NCI-H226 (cell line): ENCODE measurements at regions not wholly inside any gene's neighbourhood (a gene's known extent, or its start where the extent isn't known, plus 50 kb on each side); places are given as distances from the start of the nearest gene placed in this dataset.
A peak's percentile ranks its signal among the peaks of the same experiment; 100 is the strongest.
"Not testable (repeated sequence)": the region's sequence is repeated elsewhere in the genome, so short reads cannot be mapped to it uniquely, and the experiment has no call there.

Experiments used
- DNase-seq: peaks from one replicate; pipeline ENCODE4 v3.0.0-alpha.2; 2015

DNA sequence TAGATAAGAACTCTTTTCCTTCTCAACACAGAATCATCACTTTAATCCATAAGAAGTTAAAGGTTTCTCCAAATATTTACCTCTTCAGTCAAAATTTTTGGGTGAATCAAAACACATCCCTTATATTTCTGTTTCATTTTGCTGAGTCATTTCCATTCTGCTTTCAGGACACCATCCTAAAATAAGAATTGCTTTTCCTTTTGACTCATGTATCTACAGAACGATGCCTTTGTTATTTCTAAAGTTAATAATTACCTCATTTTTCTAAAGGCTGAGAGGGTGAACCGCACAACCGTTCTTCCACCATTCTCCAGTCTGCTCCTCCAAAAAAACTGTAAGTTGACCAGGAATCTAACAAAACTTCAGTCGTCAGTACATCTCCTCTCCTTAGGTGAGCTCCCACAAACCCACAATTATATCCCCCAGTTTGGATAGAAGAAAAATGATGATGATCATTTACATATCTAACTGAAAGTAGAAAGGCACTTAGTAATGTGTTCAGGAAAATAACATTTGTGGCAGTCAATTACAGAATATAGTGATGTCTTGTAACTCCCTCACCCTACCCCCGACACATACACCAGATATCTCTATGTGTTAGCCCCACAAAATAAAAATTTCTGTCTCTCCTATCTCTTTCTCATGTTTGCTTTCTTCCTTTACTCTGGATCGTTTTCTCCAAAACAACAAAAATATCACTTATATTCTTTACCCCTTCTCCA is 162.5 kb downstream of the RAD51AP2 start:
- no peak for DNase-seq

DNA sequence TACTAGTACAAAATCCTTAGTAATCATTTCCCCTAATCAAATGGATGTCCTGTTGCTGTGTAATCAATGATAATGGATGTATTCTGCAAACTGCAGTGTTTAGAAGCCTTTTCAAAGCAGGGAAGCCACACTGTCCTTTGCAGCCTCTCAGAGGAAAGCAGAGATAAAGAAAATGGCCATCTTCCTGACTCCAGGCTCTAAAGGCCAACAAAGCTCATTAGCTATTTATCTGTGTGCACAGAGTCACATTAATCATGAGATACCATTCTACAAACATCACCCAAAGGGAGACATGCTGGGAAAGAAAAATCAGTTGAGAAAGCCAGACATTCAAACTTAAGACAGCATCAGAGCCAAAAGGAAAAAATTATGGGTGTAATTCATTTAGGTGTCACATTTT is 165.0 kb downstream of the RAD51AP2 start:
- DNase-seq: no peak

DNA sequence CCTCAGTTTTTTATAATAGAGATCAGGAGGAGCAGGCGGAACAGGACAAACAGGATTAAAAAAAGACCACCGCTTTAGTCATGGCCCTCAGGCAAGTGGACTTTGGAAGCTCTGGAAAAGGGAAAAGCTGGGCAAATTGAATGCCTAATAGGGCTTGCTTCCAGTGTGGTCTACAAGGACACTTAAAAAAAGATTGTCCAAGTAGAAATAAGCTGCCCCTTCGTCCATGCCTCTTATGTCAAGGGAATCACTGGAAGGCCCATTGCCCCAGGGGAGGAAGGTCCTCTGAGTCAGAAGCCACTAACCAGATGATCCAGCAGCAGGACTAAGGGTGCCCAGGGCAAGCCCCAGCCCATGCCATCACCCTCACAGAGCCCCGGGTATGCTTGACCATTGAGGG is 175.5 kb downstream of the RAD51AP2 start:
- DNase-seq: not testable (repeated sequence)

DNA sequence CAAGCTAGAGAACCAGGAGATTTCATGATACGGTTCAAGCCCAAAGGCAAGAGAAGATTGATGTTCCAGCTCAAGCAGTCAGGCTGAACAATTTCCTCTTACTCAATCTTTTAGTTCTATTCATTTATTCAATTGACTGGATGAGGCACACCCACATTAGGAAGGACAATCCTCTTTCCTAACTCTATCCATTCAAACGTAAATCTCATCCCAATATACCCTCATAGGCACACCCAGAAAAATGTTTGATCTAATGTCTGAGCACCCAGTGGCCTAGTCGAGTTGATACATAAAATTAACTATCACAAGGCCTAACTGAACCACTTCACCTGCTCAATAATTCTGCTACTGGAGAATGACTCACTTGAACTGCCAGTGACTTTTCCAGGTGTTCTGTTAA is 180.7 kb downstream of the RAD51AP2 start:
- no peak for DNase-seq

DNA sequence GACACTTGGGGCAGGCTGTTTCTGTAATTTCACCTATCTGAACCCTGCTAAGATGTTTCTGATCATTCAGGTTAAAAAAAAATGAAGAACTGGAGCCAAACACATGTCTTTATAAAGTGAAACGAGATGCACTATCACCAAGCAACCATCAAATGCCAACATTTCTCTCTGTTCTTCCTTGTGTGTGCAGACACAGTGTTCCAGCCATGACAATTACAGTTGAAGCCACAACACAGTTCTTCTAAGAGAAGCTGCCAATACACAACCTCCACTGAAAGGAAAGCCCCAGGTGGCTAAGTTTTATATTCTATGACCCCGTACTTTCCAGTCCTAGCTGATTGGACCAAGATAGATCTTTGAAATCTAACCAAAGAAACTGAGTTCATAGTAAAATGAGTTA is 181.8 kb downstream of the RAD51AP2 start:
- DNase-seq: no peak

DNA sequence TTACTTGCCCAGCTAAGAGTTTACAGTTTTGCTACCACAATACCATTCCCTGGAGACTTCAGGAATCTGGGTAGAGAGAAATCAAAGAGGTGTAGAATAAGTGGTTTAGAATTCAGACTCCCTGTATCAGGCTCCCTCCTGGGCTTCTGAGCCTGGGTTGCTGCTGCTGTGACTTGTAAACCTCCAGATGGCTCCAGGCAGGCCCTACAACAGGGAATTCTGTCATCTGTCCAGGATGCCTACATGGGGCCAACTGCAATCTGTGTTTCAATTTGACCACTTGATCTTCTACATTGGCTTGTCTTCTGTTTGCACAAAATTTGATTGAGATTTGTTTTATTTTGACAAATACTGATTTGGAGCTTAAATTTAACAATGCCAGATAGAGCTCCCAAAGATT is 183.9 kb downstream of the RAD51AP2 start:
- DNase-seq: no peak

DNA sequence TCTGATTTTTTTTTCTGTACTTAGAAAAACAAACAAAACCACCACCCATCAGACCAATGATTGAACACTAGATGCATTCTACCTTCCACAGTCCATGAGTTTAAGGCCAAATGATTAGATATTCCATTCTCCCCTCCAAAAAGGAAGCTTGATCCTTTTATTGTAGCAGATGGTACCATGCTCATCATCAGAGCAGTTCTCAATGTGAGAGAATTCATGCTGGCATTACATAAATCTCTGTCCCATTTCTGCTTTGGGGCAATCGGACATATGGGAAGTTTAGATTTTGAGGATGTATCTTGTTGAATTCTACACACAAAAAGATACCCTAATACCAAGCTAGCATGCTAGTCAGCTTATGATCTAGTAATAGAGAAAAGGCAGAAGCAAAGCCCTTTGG is 186.6 kb downstream of the RAD51AP2 start:
- no peak for DNase-seq

DNA sequence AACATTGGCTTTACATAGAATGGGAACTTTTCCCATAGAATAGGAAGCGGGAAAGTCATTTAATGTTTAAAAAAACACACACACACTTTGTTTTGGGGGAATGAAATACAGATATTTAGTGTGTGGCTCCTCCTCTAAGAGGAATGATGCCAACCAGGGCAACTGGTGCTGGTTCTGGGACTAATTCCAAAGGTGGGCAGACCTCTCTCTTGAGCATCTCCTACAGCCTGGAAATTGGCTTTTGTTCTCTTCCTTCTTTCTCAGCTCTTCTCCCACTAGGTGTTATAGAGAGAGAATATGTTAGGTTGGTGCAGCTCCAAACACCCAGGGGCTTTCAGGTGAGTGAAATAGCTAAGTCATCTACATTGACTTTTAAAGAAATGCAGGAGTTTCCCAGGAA is 190.1 kb downstream of the RAD51AP2 start:
- DNase-seq: no peak

DNA sequence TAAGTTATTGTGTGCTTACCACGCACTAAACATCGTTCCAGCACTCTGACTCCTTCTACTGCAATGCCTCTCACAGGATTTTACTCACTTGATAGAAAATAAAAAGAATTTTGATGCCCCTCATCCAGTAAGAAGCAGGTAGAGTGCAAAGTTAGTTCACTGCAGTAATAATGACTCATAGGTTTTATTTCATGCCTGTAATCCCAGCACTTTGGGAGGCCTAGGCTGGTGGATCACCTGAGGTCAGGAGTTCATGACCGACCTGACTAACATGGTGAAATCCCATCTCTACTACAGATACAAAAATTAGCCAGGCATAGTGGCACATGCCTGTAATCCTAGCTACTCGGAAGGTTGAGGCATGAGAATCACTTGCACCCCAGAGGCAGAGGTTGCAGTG is 190.6 kb downstream of the RAD51AP2 start:
- DNase-seq: no peak

DNA sequence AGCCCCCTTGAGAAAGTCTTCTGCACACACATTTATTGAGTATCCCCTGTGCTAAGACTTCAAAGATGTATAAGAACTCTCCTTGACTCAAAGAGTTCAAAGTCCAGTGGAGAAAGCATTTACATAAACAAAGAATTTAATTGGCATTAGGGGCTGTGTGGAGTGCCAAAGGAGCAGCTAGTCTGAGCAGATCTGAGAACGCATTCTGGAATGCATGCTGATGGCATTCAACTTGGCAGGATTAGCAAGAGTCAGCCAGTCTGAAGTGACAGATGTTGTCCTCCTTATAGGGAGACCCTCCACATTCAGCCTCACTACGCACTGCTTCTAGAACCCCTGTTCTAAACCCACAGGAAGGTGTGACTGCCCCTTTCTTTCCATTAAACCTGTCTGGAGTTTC is 191.5 kb downstream of the RAD51AP2 start:
- no peak for DNase-seq

DNA sequence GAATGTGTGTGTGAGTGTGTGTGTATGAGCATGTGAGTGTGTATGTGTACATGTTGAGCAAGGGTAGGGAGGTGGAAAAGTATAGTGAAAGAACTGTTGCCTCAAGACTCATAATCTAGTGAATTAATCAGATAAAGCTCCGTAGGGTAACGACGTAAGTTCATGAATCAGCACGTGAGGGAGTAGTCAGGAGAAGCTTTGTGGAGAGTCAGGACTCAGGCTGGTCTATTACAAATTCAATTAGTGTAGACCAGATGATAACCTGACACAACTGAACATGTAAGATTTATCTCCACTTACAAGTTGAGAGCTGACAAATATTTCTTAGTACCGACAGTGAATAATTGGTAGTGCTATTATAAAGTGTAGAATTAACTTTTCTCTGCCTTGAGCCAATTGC is 194.5 kb downstream of the RAD51AP2 start:
- no peak for DNase-seq

DNA sequence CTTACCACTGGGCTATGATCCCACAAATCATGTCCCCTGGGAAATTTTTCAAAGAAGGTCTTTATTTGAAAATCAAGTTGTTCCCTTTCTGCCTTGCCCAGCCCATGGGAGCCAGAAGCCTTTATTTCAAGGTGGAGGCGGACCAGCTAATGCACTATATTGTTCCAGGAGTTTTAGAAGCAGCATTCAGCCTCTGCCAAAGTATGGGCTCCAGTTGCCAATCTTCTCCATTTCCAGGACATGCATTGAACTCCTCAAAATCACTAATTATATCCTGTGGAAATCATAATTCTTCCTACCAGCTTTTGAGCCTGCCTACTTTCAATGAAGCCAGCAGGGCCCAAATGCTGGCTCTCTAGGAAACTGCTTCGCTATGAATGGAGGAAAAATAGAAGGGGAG is 195.8 kb downstream of the RAD51AP2 start:
- no peak for DNase-seq

DNA sequence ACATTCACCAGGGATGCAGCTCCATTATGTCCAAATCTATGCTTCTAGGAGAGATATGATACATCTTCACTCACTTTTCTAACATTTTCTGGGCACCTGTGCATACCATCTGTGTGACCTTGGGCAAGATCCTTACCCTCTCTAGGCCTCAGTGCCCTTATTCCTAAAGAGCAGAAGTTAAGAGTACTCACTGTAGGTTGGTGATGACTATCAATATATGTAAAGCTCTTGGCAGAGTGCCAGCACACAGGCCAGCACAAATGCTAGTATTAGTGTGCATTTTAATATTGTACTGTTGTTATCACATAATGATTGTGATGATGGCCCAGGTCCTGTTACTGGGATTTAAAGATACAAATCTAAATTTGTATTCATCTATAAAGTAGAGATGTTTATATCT is 199.2 kb downstream of the RAD51AP2 start:
- no peak for DNase-seq

DNA sequence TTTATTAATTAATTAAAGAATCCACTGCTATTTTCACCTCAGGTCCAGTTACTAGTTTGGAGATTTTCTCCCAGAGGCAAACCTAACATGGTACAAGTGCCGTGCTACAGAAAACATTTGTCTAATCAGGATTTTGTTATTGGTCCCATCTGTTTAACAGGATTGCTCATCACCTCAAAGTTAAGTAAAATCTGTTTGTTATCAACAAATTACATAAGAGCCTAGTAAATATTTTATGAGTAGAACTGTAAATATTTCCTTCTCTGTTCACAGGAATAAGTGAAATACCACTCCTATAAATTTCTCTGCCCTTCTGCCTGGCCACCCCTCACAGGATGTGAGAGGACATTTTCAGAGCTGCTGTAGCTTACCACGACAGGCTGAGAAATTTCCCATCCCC is 200.2 kb downstream of the RAD51AP2 start:
- DNase-seq: no peak

DNA sequence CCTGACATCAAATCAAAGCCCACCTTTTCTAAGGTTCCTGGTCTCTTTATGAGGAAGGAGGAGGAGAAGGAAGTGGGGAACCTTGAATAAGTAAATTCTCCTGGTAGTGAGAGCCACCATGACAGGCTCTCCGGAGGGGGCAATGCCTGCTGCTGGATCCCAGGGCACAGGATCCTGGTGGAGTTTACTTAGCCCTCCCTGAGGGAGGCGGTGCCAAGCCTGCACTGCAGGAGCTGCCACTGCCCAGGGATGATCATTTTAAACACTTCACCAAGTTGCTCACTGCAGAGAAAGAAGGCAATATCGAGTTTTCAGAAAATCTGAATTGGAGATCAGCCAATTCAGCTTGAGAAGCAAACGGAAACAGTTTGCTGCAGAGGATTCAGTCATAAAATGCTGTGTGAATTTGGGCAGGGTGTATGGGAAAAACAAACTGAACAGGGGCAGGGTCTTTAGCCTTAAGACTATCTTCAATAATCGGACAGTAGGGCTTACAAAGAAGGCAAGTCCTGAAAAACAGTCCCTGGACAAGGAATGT is 200.7 kb downstream of the RAD51AP2 start:
- no peak for DNase-seq

DNA sequence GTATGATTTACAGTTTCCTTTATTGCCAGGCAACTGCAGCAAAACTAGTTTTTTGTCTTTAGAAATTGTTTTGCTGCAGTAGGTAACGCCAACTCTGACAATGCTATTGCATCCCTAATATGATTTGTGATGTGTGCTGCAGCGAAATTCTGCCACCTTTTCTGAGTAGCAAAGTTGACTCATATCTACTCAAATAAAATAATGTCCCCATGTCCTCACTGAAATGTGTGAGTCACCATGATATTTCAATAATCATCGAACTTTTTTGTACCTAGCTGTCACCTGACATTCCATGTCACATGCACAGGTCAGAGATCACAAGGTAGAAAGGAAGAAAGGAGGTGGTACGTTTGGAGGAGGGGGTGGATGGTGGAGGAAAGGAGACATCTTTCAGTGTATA is 205.0 kb downstream of the RAD51AP2 start:
- no peak for DNase-seq

DNA sequence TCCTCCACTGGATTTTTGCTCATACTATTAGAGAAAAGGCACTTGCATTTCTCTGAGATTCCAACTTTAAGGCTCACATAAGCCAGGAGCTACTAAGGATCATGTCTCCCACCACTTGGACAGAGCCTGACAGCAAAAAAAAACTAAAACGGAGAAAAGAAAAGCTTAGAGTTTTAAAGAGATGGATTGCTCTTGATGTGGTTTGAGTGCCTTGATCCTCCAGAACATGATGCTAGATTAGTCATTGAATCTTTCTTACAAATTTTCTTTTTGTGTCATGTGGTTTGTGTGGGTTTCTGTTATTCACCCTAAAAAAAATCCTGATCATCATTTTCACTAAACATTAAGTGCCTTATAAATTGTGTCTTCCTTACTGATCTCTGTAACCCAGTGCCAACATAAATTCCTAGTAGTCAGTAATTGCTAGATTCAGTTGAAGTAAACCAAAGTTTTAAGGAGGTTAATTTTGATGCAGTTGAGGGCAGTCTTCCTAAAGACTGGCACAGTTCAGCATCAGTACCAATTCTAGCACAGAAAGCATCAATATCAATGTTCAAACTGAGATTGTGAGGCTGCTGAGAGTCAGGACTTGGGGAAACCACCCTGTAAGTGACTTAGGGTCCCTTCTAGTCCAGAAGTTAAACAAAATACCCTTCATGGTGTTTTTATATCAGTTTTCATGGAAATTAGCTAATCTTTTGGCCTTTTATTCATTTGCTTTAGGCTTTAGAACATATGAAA is 206.3 kb downstream of the RAD51AP2 start:
- no peak for DNase-seq

DNA sequence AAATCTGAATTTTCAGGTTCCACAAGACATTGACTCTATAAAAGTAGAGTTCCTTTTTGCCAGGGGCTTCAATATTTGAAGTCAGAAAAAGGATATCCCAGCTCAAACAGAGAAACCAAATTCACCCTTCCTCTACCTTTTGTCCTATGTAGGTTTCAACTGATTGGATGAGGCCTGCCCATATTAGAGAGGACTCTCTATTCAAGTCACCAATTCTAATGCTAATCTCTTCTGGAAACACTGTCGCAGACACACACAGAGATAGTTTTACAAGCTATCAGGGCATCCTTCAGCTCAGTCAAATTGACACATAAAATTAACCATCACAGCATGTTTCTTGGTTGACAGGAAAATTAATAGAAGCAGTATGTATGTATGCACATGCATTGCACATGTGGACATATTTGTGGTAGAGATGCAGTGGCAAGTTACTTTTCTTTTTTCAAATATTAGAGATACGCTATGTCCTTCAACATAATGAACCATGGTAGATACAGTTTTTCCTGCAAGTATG is 207.1 kb downstream of the RAD51AP2 start:
- DNase-seq: no peak

DNA sequence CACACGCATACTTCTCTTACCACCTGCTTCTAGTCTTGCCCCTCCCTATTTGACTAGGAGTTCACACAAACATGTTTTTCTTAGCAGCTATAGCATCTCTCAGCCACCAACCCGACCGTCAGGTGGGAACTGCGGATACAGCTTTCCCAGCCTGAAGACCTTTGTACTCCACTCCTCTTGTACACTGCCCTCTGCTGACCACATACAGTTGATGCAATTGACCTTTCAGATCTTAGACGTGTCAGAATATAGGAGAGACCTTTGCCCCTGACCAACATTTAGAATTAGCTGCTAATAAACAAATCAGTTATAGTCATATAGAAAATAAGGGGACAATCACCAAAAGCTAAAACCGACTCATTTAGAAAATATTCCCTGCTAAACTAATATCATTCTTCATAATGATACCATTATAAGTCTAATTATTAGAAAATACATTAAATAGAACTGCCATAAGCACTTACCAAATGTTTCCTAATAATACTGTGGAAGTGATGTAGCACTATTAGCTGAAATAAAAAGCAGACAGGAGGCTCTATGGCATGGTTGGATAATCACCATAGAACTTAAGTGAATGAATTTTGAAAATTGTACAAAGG is 208.4 kb downstream of the RAD51AP2 start:
- DNase-seq: peak; percentile 12

DNA sequence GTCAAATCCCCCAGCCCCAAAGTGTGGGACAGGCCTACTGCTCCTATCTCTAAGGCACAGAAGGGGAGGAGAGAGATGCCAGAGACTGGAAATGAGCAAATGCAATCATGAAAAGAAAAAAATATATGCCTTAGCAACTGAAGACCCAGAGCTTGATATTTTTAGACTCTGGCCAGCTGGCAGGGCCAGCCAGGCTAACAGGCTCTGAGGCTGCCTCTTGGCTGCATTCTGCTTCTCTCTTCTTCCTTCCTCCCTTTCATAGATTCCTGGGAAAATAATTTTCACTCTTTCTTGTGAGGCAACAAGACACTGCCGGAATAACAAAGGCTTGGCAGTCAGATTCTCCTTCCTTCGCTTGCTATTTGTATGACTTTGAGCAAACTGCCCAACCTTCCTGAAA is 209.1 kb downstream of the RAD51AP2 start:
- DNase-seq: no peak

DNA sequence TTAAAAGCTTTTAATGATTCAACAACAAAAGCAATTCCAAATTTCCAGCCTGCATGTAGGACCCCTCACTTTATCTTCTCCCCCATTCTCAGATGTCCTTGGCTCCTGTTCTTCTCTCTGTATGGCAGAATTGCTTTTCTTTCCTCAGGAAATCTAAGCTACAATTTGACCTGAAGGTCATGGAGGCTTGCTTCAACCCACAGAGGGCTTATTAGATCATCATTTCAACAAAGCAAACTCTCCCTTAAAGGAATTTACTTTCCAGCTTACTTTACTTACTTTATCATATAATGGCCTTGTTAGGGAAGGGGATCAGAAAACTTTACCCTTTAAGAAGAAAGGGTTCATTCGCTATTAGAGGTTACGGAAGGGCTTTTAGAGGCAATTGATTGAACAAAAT is 211.5 kb downstream of the RAD51AP2 start:
- DNase-seq: no peak

DNA sequence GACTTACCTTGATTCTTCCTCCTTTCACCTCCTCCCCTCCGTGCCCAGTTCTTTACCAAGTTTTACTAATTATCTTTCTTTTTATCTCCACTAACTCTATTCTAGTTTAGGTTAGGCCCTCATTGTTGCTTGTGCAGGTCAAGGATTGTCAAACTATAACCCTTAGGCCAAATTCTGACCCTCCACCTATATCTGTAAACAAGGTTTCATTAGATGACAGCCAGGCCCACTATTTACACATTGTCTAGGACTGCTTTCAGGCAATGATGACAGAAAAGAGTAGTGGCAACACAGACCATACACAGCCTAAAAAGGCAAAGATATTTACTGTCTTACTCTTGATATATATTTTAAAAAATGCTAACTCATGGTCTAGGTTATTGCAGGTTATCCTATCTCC is 212.0 kb downstream of the RAD51AP2 start:
- DNase-seq: no peak

DNA sequence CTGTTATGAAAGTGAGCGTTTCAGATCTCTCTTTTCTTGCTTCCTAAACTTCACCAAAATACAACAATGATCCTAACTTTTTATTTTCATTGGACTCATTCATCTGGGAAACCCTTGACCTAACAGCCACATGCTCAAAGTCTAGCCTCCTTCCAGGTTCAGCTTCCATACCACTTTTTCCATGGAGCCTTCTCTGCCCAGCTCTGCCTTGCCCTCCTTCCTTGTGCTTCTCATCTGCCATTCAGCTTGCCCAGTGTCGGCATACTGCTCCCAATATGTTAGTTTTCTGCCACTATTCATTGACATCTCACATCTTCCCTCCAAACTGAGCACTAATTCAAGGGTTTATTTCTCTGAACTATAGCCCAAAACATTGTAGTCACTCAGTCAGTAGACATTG is 214.7 kb downstream of the RAD51AP2 start:
- peak; percentile 16 for DNase-seq

DNA sequence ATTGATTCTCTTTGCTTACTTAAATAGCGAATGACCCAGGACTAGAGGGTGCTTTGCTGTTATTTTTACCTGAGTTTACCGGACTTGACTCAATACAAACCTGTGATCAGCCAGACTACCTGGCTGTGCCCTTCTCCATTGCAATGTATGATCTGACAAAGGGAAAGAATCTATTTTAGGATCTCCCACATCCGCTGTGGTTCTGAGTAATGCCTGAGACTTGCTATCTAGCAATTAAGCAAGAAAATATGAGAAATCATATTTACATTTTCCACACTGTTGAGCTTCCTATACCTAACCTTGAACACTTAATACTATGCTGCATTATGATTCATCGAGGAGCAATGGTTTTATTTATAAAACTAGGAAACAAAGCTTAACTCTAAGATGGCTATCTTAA is 215.2 kb downstream of the RAD51AP2 start:
- DNase-seq: peak; percentile 48
